HG03457 (cell line): ENCODE measurements at regions not wholly inside any gene's neighbourhood (a gene's known extent, or its start where the extent isn't known, plus 50 kb on each side); places are given as distances from the start of the nearest gene placed in this dataset.

ENCODE experiments used
- ATAC-seq: cut with Tn5 transposase; IDR thresholded peaks from one replicate; pipeline ENCODE4 v1.9.1; 2021; ENCODE audit warnings: moderate number of reproducible peaks; ENCODE audit not compliant: unreplicated experiment

DNA sequence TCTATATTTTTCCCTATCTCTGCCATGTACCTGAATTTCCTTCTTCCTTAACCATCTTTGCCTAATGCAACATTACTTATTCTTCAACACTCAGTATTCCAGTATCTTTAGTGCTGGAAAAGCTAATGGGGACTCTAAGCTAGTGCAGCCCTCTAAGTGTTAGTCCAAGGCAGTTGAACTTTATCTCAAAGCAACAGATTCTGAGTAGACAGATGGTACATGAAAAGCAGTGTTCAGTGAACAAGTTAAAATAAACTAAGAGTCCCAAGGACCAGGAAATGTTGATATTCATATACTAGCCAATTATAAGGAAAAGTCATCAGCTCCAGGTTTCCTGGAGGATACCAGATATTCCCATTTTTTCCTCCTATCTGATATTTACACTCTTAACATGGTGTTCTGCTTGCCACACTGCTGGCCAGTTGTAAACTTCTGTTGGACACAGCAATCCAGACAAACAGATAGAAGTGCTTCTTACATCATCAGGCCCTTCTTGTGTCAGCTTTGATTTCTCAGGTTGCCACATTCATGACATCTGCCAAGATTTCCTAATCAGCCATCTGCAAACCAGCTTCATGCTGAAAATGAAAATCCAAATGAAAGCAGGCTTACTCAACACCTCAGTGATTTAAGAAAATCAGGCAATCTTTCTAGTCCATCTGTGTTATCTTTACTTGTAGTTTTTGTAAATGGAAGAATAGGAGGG, 255.9 kb upstream of the POU2AF2 start:
- ATAC-seq, result no peak

DNA sequence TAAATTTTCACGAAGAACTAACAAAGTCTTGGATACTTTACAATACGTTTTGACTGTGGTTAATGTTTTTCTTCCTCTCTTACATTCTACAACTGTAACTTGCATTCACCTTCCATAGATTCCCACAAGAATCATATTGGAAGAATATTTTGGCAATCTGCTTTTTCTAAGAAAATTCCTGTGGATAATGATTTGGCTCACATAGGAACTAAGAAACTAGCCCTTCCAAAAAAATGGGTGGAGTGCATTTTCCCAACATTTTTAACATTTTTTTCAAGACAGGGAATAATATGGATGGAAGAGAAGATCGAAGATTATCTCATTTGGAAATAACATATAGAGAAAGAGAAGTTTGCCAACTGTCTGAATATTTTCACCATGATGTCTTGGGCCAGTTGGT, 256.9 kb upstream of the POU2AF2 start:
- ATAC-seq, result no peak

DNA sequence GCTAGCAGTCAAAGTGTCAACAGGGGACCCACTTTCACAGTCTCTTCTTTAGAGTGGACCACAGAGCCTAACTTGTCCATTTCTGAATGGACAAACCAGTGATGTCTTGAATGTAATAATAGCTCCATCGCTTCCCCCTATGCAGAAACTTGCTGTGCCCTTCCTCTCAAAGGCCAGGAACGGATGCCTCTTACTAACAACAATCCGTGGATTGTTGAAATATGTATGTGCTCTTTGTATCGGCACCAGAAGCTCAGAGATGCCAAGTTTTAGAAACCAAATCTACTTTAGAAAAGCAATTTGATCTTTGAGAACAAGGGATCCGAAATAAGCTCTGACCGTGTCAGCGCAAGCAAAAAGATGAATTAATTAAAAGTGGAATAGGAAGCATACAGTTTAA, 259.5 kb upstream of the POU2AF2 start:
- ATAC-seq, result no peak

DNA sequence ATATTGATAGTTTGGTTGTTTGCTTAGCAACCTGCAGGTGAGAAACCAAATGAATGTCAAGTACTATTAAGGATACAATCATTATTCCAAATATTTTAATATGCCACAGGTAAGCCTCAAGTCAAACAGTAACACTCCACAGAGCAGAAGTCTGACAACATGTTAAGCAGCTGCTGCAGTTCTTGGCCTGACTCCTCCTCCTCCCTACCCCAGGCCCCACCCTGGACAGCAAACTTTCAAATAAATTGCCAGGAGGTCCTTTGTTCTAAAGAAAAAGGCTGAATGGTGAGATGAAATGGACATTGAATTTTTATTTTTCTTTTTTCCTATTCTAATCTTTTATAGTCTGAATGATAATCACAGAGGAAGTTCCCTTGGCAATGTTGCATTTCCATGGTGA, 260.0 kb upstream of the POU2AF2 start:
- ATAC-seq, result no peak

DNA sequence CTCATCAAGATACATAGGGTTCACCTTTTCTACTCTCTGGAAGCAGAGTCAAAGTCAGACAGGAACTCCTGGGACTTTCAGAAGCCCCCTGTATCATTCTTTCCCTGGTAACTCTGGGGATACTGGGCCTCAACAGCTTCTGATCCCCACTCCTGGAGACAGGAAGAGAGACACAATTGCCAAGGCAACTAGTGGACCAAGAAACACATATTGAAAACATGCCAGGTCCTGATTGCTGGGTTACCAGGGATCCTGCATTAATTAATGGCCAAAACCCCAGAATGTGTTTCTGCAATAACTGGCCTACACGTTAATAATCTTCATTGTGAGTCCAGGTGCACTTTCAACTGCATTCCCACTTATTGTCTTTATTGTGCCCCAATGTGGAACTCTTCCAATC, 260.8 kb upstream of the POU2AF2 start:
- no peak for ATAC-seq

DNA sequence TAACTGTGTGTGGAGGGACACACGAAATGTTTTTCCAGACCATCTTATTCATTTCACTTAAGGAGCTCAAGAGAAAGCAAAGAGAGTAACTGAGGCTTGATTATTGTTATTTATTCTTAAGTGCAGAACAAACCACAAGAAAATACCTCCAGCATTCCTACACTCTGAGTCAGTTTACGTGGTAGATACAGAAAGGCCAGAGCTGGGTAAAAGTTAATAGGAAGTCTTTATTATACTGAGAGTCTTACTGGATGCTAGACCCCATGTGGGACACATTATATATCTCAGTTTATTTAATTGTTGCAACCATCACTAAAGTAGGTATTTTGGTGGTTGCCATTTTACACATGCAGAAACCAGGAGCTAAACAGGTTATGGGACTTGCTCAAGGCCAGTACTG, 261.4 kb upstream of the POU2AF2 start:
- ATAC-seq, result no peak

DNA sequence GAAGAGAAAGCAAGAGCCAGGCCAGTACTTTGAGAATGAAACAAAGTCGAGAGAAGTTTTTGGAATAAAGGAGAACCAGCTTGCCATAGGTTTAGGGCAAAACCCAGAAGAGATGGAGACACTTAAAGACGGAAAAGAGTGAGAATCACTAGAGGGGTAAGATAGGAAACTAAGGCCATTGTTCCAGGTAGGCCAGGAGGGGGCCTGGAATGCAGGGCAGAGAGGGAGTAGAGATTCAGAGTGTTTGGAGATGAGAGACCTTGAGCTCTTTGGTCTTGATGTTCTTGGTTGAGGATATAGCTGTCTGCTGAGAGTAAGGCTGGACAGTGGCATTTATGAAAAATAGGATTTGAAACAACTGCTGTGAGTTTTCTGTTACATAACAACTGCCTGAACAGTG, 263.3 kb upstream of the POU2AF2 start:
- ATAC-seq, result no peak

DNA sequence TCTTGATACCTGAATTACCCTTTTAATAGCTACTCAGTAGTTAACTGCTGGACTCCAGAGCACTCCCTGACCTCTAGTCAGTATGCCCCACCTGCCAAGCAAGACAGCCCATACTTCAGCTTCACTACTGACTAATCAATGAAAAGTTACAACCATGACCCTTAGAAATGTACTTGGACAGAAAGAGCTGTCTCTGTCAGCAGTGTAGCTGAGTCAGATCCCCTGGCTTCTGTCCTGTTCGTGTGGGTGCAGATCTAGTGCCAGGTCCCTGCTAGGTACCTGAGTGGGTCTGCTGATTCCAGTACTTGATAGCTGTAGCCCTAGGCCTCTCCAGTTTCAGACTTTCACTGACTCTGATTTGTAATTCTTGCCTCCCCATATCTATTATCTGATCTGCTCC, 265.8 kb upstream of the POU2AF2 start:
- ATAC-seq, result no peak

DNA sequence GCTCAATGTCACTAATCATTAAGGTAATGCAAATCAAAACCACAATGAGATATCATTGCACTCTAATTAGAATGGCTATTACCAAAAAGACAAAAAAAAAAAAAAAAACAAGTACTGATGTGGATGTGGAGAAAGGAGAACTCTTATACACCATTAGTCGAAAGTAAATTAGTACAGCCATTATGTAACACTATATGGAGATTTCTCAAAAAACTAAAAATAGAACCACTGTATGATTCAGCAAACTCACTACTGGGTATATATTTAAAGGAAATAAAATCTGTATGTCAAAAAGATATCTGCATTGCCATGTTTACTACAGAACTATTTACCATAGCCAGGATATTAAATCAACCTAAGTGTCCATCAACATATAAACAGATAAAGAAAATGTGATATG, 265.4 kb upstream of the ARHGAP20 start:
- no peak for ATAC-seq

DNA sequence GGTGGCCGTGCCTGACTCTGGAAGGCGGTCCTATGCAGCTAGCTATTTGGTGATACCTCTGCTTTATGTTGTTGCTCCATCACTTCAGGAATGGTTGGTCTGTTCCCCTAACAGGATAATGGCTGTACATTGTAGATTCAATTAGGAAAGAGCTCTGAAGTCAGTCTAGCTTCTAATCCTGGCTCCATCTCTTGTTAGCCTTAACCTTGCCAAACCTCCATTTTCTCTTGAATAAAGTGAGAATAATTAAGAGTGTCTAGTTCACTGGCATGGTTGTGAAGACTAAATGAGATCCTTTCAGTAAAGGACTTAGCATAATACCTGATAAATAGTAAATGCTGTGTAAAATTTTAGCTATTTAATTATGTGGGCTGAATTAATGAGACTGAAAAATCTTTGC, 262.5 kb upstream of the ARHGAP20 start:
- ATAC-seq, result no peak

DNA sequence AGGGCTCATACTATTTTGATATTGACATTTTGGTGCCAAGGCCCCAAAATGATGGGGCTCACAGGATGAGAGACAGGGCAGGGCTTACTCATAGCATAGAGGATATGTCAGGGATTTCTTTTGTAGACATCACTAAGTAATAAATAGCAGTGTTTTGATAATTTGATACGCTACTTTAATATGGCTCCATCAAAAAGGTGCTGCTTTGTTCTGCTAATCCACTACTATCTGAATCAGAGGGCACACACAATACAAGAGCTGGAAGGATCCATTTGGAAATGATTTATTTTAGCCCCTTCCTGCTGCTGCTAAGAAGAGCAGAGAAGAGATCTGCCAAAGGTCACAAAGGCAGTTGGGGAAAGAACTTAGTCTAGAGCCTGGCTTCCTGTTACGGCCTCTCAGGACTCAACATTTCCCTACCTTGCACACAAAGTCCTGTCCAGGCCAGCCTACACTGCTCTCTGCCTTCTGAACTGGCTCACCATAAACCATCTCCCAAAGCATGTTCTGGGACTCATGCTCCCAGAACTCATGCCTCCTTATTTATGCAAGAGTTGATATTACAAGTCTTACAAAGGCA, 261.3 kb upstream of the ARHGAP20 start:
- ATAC-seq, result no peak

DNA sequence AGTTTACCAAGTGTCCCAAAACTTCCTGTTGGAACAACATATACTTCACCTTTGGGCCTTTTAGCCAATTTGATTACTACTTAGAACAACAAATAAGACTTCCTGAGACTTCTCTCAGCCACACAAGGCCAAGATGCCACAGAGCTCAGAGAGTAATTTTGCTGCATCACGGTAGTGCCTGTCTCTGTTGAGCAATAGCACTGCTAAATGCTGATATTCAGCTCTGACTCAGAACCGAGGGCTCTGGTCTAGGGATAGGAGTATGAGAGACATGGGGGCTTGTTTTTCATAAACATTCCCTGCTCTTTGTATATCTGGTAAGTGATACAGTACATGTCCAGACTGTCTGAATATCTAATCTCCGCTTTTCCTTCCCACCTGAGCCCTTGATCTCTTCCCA, 260.4 kb upstream of the ARHGAP20 start:
- ATAC-seq, result no peak

DNA sequence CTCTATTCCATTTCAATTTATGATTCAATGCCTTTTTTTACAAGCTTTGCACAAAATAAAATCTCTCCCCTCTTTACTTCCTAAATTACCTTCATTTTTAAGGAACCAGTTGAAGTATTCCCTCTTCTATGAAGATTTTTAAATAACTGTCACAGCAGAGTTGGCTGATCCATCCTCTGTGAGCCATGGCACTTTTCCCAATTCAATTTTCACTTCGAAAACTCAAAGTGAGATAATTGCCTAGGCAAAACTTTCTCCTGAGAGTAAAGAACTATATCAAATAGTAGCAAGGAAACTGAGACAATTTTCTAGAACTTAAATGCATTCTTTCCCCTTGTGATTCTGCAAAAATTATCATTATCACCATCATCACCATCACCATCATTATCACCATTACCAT, 259.9 kb upstream of the ARHGAP20 start:
- no peak for ATAC-seq

DNA sequence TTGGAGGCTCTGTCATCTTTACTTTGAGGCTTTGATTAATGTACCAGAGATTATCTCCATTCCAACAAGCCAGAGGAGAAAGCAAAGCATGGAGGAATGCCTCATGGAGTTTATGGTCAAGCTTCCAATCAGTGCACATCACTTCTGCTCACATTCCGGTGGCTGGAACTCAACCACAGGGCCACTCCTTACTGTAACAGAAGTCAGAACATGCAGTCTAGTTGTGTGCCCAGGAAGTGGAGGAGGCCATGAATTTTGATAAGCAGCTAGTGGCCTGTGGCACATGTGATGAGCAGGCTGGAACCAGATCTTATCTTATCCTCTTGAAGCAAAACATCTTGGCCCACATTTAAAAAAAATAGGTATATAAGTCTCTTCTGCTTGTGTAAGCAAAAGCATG, 258.9 kb upstream of the ARHGAP20 start:
- no peak for ATAC-seq

DNA sequence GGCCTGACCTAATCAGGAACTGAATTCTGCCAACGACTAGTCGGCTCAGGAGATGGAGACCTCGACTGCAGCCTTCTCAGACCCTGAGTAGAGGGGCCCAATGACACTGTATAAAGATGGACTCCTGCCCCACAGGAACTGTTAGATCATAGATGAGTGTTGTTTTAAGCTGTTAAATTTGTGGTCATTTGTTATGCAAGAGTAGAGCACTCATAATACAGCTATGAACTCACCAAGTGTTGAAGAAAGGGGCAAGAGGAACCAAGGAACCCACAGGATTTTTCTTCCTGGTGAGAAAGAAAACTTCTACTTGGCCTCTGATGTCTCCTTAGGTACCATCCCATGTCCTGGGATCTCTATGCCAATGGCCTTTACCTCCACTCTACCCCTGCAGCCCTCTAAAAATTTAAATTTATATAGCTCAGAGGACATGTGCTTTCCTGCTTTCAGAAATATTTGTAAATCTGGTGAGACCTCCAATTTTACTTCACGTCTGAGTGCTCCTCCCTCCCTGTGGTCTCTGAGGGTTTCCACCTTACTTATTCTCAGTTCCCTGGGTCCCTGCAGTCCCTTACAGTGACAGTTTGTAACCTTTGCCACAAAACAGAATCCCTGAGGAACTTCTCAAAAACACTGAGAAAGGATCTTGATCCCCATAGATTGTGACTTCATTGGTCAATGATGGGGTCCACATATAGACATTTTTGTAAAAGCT, 256.3 kb upstream of the ARHGAP20 start:
- ATAC-seq, result peak; percentile 50

DNA sequence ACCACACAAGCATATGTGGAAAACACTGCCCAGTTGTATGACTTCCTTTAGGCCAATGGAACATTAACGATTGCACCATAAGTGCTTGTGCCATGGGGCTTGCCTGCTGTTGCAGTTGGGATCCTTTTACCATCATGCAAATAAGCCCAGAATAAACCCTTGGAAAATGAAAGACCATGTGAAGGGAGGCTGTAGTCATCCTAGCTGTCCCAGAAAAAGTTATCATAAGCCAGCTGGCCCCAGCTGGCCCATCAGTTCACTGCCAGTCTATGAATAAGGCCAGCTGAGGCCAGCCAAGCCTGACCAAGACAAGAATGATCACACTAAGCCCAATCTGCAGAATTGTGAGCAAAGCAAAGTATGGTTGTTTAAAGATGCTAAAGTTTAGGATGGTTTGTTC, 253.9 kb upstream of the ARHGAP20 start:
- no peak for ATAC-seq

DNA sequence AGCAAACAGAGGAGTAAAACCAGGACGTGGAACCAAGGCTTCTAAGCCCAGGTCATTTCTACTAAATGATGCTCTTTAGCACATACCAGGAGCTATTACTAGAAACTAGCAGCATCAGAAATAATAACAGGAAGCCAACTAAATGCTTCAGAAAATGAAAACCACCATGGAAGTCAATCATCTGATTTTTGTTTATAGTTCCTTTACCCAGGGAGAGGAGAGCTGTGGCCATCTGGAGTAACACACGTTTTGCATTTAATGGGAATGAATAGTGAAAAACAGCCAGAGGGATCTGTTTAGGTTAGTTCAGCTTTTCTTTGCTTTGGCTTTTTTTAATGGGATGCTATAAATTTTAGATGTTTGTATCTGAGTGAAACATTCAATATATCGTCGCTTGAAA, 250.7 kb upstream of the ARHGAP20 start:
- ATAC-seq, result no peak

DNA sequence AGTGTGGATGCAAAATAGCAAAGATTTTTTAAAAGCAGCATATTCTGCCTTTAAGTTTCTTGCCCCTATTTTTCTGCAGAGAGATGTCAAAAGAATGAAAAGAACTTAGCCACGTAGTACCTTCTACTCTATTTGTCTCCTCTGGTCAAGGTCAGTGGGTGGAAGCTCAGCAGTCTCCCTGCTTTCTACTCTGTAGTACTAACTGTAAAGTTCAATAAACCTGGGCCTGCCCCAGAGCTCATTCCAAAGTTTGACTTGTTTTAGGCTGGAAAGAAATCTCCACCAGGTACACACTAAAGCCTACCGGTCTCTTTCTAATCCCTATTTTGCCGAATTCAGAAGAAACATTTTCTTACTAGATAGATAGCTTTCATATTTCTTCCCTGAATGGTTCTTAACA, 247.9 kb upstream of the ARHGAP20 start:
- no peak for ATAC-seq

DNA sequence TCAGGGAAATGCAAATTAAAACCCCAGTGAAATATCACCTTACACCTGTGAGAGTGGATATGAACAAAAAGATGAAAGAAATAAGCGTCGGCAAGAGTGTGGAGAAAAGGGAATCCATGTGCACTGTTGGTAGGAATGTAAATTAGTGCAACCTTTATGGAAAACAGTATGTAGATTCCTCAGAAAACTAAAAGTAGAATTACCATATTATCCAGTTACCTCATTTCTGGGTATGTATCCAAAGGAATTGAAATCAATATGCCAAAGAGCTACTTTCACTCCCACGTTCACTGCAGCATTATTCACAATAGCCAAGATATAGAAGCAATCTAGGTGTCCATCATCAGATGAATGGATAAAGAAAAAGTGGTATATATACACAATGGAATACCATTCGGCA, 246.0 kb upstream of the ARHGAP20 start:
- no peak for ATAC-seq

DNA sequence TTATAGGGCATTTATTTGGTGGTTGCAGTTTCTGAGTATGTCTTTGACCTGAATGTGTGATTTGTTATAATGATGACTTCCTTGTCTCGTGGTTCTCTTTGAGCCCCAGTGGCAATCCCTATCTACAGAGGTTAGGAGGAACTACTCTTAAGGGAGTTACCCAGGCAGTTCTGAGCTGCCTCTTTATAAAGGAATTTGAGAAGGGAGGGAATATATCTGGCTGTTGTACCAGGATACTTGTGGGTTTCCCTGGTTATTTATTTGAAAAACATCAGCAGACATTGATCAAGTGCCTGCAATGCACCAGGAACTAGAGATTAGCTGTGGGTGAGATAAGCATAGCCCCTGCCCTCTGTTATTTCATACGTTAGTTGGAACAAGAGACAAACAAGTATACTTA, 243.5 kb upstream of the ARHGAP20 start:
- no peak for ATAC-seq

DNA sequence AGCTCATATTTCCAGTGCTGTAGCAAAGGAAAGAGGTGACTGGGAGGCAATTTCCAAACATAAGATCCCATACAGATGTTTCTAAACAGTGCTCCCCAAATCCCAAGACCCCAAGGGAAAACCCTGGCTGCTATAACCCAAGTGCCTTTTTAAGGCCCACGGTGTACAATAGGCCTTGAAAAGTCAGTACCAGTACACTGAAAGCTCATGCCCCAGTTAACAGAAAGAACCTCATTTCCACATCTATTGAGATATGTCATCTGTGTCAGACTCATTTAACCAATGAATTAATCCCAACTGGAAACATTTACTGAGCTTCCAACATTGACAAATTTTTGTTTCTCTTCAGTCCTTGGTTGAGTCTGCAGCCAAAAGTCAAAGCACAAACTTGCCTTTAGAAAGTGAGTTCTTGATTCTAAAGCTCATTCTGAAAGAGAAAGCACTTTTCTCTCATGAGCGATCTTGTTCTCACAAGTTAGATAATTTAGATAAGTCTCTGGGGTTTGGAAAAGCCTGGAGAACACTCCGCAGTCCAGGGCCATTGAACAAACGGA, 239.8 kb upstream of the ARHGAP20 start:
- no peak for ATAC-seq
